Liver (tissue), 3 donors: ENCODE measurements at regions not wholly inside any gene's neighbourhood (a gene's known extent, or its start where the extent isn't known, plus 50 kb on each side); places are given as distances from the start of the nearest gene placed in this dataset.

Experiments used
- CTCF ChIP-seq: fragments of 150-350 bp; IDR thresholded peaks from 2 replicates; pipeline ENCODE4 v1.5.1; 2017; ENCODE audit warnings: improper control_type of control experiment, low read depth, low read length; ENCODE audit not compliant: missing input control
- HNF4A ChIP-seq, 2 donors: conservative IDR thresholded peaks; 2 replicates each; pipeline ENCODE4 v1.6.1; 2016; ENCODE audit warnings: antibody characterized with exemption in 2 of 2, mild to moderate bottlenecking in 2 of 2
- MAX ChIP-seq: IDR thresholded peaks from 2 replicates; pipeline ENCODE4 v1.6.1; 2016; ENCODE audit warnings: antibody characterized with exemption
- RAD21 ChIP-seq, 2 donors: IDR thresholded peaks; 2 replicates each; pipeline ENCODE4 v1.6.1; 2016; ENCODE audit warnings: antibody characterized with exemption in 2 of 2, mild to moderate bottlenecking in 2 of 2
- REST ChIP-seq: IDR thresholded peaks from 2 replicates; pipeline ENCODE4 v1.6.1; 2016; ENCODE audit warnings: antibody characterized with exemption, mild to moderate bottlenecking
- TAF1 ChIP-seq: conservative IDR thresholded peaks from 2 replicates; pipeline ENCODE4 v1.6.1; 2016; ENCODE audit warnings: antibody characterized with exemption, mild to moderate bottlenecking
- ZBTB33 ChIP-seq: IDR thresholded peaks from 2 replicates; pipeline ENCODE4 v1.6.1; 2016; ENCODE audit warnings: antibody characterized with exemption
- TF ChIP-seq, protein P1 (sequence below): IDR thresholded peaks from 2 replicates; pipeline ENCODE4 v1.6.1; 2016; ENCODE audit warnings: antibody characterized with exemption
- donor health status: healthy.
- donor health status: healthy.

GRCh38 chr20:58003525-58003924 is 224.9 kb downstream of the ANKRD60 start:
- no peak for TF ChIP-seq CTCF
- TF ChIP-seq RAD21 (IDR thresholded peaks at IDR 0.05) = no peak
- TF ChIP-seq REST = no peak
- TF ChIP-seq, protein P1, sequence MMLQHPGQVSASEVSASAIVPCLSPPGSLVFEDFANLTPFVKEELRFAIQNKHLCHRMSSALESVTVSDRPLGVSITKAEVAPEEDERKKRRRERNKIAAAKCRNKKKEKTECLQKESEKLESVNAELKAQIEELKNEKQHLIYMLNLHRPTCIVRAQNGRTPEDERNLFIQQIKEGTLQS = no peak
- TF ChIP-seq MAX = no peak
- TF ChIP-seq ZBTB33 = no peak
- no peak for TF ChIP-seq HNF4A (conservative IDR thresholded peaks at IDR 0.05)
- no peak for TF ChIP-seq TAF1
